WTC11 (cell line): ENCODE measurements at regions not wholly inside any gene's neighbourhood (a gene's known extent, or its start where the extent isn't known, plus 50 kb on each side); places are given as distances from the start of the nearest gene placed in this dataset.

ENCODE experiments used
- IRF2 ChIP-seq: sonication (generic); formaldehyde crosslinking; IDR thresholded peaks from 2 replicates; pipeline ENCODE4 v1.8.0; 2022; ENCODE audit warnings: low read depth, missing genetic modification reagents, borderline replicate concordance
- NR2C2 ChIP-seq: sonication (generic); formaldehyde crosslinking; IDR thresholded peaks from 2 replicates; pipeline ENCODE4 v1.8.0; 2022; ENCODE audit warnings: mild to moderate bottlenecking, missing genetic modification reagents
- TF ChIP-seq, protein P1 (sequence below): fragments of 200-600 bp; IDR thresholded peaks from 2 replicates; pipeline ENCODE4 v1.8.0; 2022; ENCODE audit warnings: antibody characterized with exemption
- TF ChIP-seq, protein P2 (sequence below): sonication (generic); formaldehyde crosslinking; IDR thresholded peaks from 2 replicates; pipeline ENCODE4 v1.8.0; 2022; ENCODE audit warnings: mild to moderate bottlenecking, missing genetic modification reagents

DNA sequence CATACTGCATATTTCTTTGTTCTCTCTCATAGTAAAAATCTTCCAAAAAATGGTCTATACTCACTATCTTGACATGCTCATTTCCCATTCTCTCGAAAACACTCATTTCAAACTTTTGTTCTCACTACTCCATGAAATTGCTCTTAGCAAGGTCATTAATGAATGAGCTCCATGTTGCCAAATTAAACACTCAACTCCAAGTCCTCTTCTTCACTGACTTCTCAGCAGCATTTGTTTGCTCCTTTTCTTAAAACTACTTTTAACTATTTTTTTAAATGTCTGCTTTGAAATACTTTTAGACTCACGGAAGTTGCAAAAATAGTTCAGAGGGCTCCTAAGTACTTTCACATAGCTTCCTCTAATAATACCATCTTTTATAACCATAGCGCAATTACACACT is 274.0 kb upstream of the PREP start:
- TF ChIP-seq IRF2 (no peak), NR2C2 (CRISPR knock-in tag) (no peak)
- TF ChIP-seq, protein P1, sequence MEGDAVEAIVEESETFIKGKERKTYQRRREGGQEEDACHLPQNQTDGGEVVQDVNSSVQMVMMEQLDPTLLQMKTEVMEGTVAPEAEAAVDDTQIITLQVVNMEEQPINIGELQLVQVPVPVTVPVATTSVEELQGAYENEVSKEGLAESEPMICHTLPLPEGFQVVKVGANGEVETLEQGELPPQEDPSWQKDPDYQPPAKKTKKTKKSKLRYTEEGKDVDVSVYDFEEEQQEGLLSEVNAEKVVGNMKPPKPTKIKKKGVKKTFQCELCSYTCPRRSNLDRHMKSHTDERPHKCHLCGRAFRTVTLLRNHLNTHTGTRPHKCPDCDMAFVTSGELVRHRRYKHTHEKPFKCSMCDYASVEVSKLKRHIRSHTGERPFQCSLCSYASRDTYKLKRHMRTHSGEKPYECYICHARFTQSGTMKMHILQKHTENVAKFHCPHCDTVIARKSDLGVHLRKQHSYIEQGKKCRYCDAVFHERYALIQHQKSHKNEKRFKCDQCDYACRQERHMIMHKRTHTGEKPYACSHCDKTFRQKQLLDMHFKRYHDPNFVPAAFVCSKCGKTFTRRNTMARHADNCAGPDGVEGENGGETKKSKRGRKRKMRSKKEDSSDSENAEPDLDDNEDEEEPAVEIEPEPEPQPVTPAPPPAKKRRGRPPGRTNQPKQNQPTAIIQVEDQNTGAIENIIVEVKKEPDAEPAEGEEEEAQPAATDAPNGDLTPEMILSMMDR = no peak
- TF ChIP-seq, protein P2, sequence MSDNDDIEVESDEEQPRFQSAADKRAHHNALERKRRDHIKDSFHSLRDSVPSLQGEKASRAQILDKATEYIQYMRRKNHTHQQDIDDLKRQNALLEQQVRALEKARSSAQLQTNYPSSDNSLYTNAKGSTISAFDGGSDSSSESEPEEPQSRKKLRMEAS (CRISPR knock-in tag) = no peak
